GM12875 (cell line): ENCODE measurements at regions not wholly inside any gene's neighbourhood (a gene's known extent, or its start where the extent isn't known, plus 50 kb on each side); places are given as distances from the start of the nearest gene placed in this dataset.

Experiments used
- H3K4me3 ChIP-seq: one replicate; pipeline ENCODE4 v1.5.1; 2011; ENCODE audit warnings: low read depth, low read length, control low read depth
- CTCF ChIP-seq: IDR thresholded peaks from 2 replicates; pipeline ENCODE4 v1.5.1; 2011; ENCODE audit warnings: low read depth, mild to moderate bottlenecking, control low read depth, inconsistent platforms, low read length, moderate library complexity, borderline replicate concordance; ENCODE audit not compliant: insufficient read depth

GRCh38 chr1:87928623-87929022 lies 599.9 kb downstream of the LMO4 start:
- no peak overlapping the region for H3K4me3 ChIP-seq
- TF ChIP-seq CTCF, result no peak

GRCh38 chr1:87929906-87930305 lies 601.2 kb downstream of the LMO4 start:
- no peak overlapping the region for H3K4me3 ChIP-seq
- no peak for TF ChIP-seq CTCF

GRCh38 chr1:87930796-87931195 lies 602.1 kb downstream of the LMO4 start:
- TF ChIP-seq CTCF, result no peak
- H3K4me3 ChIP-seq, result no peak overlapping the region

GRCh38 chr1:87933171-87933570 lies 604.5 kb downstream of the LMO4 start:
- TF ChIP-seq CTCF, result no peak
- no peak overlapping the region for H3K4me3 ChIP-seq

GRCh38 chr1:87935130-87935529 lies 606.5 kb downstream of the LMO4 start:
- TF ChIP-seq CTCF, result no peak
- H3K4me3 ChIP-seq, result no peak overlapping the region

- TF ChIP-seq CTCF, result no peak
- no peak overlapping the region for H3K4me3 ChIP-seq
Observed at GRCh38 chr1:87937831-87938395, 609.2 kb downstream of the LMO4 start.

GRCh38 chr1:87938631-87939030 lies 610.0 kb downstream of the LMO4 start:
- no peak overlapping the region for H3K4me3 ChIP-seq
- TF ChIP-seq CTCF, result no peak
